HUES64 (cell line): ENCODE measurements at regions not wholly inside any gene's neighbourhood (a gene's known extent, or its start where the extent isn't known, plus 50 kb on each side); places are given as distances from the start of the nearest gene placed in this dataset.
"Not testable (repeated sequence)": the region's sequence is repeated elsewhere in the genome, so short reads cannot be mapped to it uniquely, and the experiment has no call there.

ENCODE experiments used
- H3K27ac ChIP-seq: 2 replicates; pipeline ENCODE4 v1.7.0; 2013; ENCODE audit warnings: low read depth, low read length, inconsistent platforms
- H3K27me3 ChIP-seq: 2 replicates; pipeline ENCODE4 v1.6.1; 2013; ENCODE audit warnings: mild to moderate bottlenecking, low read length; ENCODE audit not compliant: insufficient read depth
- H3K36me3 ChIP-seq: 2 replicates; pipeline ENCODE4 v1.6.1; 2013; ENCODE audit warnings: mild to moderate bottlenecking, low read length; ENCODE audit not compliant: insufficient read depth
- H3K4me1 ChIP-seq: 2 replicates; pipeline ENCODE4 v1.6.1; 2013; ENCODE audit warnings: mild to moderate bottlenecking, low read length, moderate library complexity; ENCODE audit not compliant: insufficient read depth
- H3K4me3 ChIP-seq: 2 replicates; pipeline ENCODE4 v1.5.1; 2013; ENCODE audit warnings: mild to moderate bottlenecking, low read length, moderate library complexity
- H3K9ac ChIP-seq: 2 replicates; pipeline ENCODE4 v1.6.1; 2013; ENCODE audit warnings: mild to moderate bottlenecking, low read depth, low read length
- H3K9me3 ChIP-seq: 2 replicates; pipeline ENCODE4 v1.6.1; 2013; ENCODE audit warnings: low read depth, low read length; ENCODE audit not compliant: insufficient read depth
- WGBS: fragments of 150-250, 120-280 bp; methylation state at CpG from one replicate; pipeline ENCODE4 v1.1.7; 2013; ENCODE audit warnings: missing lambda C conversion rate; 5-methylcytosine and 5-hydroxymethylcytosine counted together

DNA sequence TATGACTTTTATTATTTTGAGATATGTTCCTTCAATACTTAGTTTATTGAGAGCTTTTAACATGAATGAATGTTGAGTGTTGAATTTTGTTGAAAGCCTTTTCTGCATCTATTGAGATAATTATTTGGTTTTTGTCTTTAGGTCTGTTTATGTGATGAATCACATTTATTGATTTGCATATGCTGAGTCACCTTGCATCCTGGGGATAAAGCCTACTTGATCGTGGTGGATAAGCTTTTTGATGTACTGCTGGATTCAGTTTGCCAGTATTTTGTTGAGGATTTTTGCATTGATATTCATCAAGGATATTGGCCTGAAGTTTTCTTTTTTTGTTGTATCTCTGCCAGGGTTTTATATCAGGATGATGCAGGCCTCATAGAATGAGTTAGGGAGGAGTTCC lies 106.5 kb upstream of the DAZL start:
- 90% methylated on average over 1 of the region's 1 CpG for WGBS

DNA sequence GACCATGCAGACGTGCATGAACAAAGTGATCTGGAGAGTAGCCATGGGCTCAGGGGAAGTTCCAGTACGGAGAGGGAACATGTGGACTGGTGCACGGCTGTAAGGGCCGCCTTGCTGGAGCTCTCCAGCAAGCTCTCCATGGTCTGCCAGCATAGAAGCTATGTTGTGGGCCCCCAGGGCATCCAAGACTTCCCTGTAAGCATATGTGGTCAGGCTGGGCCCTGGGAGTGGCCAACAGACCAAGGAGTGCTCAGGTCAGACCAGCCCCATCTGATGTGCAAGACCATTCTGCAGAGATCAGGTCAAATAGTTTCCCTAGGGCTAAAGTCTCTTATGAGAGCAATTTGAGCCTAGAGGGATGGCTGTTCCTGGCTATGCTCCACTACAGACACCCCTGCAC lies 110.1 kb upstream of the DAZL start:
- Histone ChIP-seq H3K27me3 (no peaks in the 10 kb centered on the region), H3K27ac (no peak overlapping the region), H3K9me3 (peaks cover 7% of the 10 kb centered on the region; the same call in 1 of the 2 replicates), H3K9ac (no peak overlapping the region), H3K4me3 (no peak overlapping the region), H3K36me3 (no peaks in the 10 kb centered on the region), H3K4me1 (no peaks in the 10 kb centered on the region)
- 97% methylated on average over 4 of the region's 4 CpGs for WGBS

More for the DNA sequence above, 106.5 kb upstream of the DAZL start:
- not testable (repeated sequence) for H3K9ac ChIP-seq, H3K9me3 ChIP-seq, H3K4me3 ChIP-seq, H3K27ac ChIP-seq, H3K36me3 ChIP-seq, H3K27me3 ChIP-seq, H3K4me1 ChIP-seq

DNA sequence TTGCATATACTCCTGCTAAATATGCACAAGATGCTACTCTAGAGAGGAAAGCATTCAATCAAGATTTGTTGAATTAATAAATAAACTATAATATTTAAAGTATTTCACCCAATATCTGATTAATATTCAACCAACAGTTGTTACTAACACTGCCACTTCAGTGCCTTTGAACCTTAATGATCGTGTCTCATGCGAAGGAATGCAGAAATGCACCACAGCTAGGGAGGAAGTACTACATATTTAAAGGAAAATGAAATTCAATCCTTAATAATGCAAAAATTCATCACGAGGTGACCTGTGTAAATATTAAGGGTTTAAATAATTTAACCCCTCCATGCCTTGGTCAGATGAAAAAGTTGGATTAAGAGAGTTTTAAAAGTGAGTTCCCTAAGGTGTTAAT lies 114.2 kb upstream of the DAZL start:
- no peaks in the 10 kb centered on the region for H3K9me3 ChIP-seq
- H3K27me3 ChIP-seq, result no peaks in the 10 kb centered on the region
- WGBS, result 100% methylated on average over 3 of the region's 3 CpGs
- H3K9ac ChIP-seq, result no peak overlapping the region
- H3K36me3 ChIP-seq, result no peaks in the 10 kb centered on the region
- H3K4me3 ChIP-seq, result no peak overlapping the region
- H3K27ac ChIP-seq, result no peak overlapping the region
- H3K4me1 ChIP-seq, result 0 out of 2 replicates have a peak, but pooled peaks cover 3% of the 10 kb centered on the region

DNA sequence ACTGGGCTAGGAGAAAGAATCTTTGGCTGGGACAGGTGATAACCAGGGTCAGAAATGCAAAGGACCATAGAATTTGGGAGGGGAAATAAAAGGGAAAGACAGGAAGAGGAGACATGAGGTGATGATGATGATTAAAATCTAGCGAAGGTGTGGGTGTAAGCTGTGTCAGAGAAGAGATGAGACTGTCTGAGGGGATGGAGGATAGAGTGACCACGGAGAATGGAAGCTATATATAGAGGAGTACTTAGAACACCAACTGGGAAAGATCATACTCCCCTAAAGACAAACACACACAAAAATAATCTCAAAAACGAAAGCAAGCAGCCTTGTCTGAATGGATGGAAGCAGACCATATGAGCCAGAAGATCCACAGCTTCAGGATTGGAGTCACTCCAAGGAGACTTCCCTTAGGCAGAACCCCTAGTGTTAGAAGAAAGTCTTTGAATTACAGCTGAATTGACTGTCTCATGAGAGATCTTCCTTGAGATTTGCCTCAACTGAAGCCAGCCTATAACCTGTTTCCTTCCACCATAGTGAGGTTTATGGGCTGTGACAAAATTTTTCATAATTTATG lies 115.2 kb upstream of the DAZL start:
- H3K9me3 ChIP-seq, result no peaks in the 10 kb centered on the region

DNA sequence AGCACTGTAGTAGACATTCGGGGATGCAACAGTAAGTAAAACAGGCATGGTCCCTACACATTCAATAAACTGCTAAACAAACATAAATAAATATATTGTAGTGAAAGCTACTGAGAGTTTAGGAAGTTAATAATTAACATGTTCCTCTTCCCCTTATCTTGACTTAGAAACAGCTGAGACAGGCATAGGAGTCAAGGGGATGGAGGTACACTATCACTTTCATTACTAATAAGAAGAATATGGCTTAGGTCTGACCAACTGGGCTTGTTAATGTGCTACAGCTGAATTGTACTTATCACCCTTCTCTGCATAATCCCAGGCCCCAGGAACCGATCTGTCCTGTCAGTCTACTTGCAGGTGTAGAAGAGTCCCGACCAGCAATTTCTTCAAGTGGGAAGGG lies 116.3 kb upstream of the DAZL start:
- no peak overlapping the region for H3K9ac ChIP-seq
- H3K9me3 ChIP-seq, result peaks cover 10% of the 10 kb centered on the region
- WGBS, result 95% methylated on average over 2 of the region's 3 CpGs
- peaks cover 3% of the 10 kb centered on the region; the same call in 1 of the 2 replicates for H3K4me1 ChIP-seq
- H3K27me3 ChIP-seq, result no peaks in the 10 kb centered on the region
- H3K4me3 ChIP-seq, result no peak overlapping the region
- H3K27ac ChIP-seq, result no peak overlapping the region
- peaks cover 2% of the 10 kb centered on the region; the same call in 1 of the 2 replicates for H3K36me3 ChIP-seq

More for the DNA sequence above, 115.2 kb upstream of the DAZL start:
- Histone ChIP-seq H3K27ac (no peak overlapping the region), H3K4me1 (peaks cover 3% of the 10 kb centered on the region; the same call in 1 of the 2 replicates), H3K36me3 (no peaks in the 10 kb centered on the region), H3K9ac (no peak overlapping the region), H3K27me3 (no peaks in the 10 kb centered on the region), H3K4me3 (no peak overlapping the region)
- WGBS, result 89% methylated on average over 2 of the region's 3 CpGs

DNA sequence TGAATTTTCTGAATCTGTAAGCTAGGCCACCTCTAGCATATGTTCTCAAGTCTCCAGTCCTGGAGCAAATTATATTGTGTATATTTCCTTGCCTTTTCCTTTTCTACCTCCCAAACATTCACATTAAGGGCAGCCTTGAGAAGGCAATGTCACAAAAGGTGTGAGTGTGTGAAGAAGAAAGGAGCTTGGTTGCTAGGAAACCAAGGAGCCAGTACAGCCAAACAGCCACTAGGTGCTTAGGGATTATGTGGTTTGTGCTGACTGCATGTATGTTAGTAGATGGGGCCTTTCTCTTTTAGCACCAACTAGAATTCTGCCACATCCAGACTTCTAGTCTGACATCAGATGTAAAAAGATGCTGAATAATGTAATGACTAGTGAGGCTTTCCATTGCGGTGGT lies 118.8 kb upstream of the DAZL start:
- Histone ChIP-seq H3K9me3 (peaks cover 16% of the 10 kb centered on the region), H3K4me1 (peaks cover 3% of the 10 kb centered on the region; the same call in 1 of the 2 replicates), H3K27ac (no peak overlapping the region), H3K36me3 (peaks cover 3% of the 10 kb centered on the region; the same call in 1 of the 2 replicates), H3K4me3 (no peak overlapping the region), H3K9ac (no peak overlapping the region), H3K27me3 (no peaks in the 10 kb centered on the region)
- 50% methylated on average over 1 of the region's 1 CpG for WGBS

DNA sequence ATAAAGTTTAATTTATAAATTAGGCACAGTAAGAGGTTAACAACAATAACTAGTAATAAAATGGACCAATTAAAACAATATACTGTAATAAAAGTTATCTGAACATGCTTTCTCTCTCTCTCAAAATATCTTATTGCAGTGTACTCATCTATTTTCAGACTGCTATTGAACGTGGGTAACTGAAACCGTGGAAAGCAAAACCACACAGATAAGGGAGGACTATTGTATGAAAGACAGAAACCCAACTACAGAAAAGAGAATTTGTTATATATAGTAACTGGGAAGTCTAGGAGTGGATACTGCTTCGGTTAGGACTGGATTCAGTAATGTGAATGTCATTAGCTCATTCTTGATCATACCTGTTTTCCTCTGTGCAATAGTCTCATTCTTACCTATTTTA lies 119.3 kb upstream of the DAZL start:
- Histone ChIP-seq H3K27me3 (no peaks in the 10 kb centered on the region), H3K4me3 (no peak overlapping the region), H3K4me1 (peaks cover 3% of the 10 kb centered on the region; the same call in 1 of the 2 replicates), H3K9me3 (peaks cover 16% of the 10 kb centered on the region), H3K36me3 (peaks cover 3% of the 10 kb centered on the region; the same call in 1 of the 2 replicates), H3K9ac (no peak overlapping the region), H3K27ac (no peak overlapping the region)
- WGBS, result 80% methylated on average over 3 of the region's 3 CpGs

DNA sequence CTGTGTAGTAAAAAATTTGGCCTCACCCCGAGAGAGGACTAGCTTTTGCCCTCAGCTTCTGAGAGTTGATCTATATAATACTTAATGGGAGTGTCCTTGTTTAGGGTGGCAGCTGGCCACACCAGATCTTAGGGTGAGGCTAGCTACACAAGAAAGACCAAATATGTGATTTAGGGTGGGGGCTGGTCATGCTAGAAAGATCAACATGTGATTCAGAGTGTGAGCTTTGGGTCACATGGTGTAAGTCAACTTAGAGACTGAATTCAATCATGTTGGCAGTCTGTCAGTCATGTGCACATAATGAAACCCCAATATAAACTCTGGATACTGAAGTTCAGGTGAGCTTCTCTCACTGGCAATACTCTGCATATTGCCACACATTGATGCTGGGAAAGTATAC lies 120.7 kb upstream of the DAZL start:
- Histone ChIP-seq H3K27ac (no peak overlapping the region), H3K9ac (no peak overlapping the region), H3K9me3 (peaks cover 16% of the 10 kb centered on the region), H3K4me3 (no peak overlapping the region), H3K27me3 (no peaks in the 10 kb centered on the region), H3K4me1 (peaks cover 3% of the 10 kb centered on the region; the same call in 1 of the 2 replicates), H3K36me3 (peaks cover 3% of the 10 kb centered on the region; the same call in 1 of the 2 replicates)
- WGBS, result 94% methylated on average over 1 of the region's 1 CpG

DNA sequence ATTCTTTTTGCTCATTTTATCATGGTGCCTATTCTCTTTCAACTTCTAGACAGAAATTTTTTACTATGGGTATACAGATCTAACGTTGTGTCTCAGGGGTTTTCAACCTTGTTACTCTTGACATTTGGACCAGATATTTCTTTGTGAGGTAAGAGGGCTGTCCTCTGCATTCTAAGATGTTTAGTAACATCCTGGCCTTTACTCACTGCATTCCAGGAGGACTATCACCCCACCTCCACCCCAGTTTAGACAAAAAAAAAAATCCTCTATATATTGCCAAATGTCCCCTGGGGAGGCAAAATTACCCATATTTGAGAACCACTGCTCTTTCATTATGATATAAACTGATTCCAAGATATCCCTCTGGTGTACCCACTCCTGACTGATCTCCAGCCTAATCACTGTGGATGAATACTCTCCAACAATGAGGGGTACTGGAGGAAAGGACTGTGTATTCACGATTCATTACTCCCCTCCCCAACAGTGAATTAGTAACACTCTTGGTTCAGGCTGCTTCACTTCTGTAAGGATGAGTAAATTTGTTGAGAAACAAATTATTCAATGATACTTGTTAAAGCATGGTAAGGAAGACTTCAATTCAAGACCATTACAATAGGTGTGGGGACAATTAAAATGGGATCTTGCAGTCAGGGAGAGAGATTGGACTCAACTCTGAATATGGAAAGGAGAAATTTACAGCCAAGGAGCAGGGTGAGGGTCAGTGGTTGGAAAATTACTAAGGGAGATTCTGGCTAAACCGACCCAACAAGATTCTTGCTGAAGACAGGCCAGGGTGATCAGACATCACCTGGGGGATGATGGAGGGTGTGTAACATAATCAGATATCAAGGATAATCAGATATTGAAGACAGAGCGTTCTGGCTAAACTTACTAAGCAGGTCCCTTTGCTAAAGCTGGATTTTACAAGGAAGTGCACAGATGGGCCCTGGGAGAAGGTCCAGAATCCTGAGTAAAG lies 123.8 kb upstream of the DAZL start:
- H3K9ac ChIP-seq, result no peak overlapping the region
- 93% methylated on average over 2 of the region's 4 CpGs for WGBS
- H3K27ac ChIP-seq, result no peak overlapping the region
- H3K9me3 ChIP-seq, result peaks cover 20% of the 10 kb centered on the region
- peaks cover 3% of the 10 kb centered on the region; the same call in 1 of the 2 replicates for H3K36me3 ChIP-seq
- no peak overlapping the region for H3K4me3 ChIP-seq
- no peaks in the 10 kb centered on the region; the same call in 1 of the 2 replicates for H3K4me1 ChIP-seq
- H3K27me3 ChIP-seq, result no peaks in the 10 kb centered on the region

DNA sequence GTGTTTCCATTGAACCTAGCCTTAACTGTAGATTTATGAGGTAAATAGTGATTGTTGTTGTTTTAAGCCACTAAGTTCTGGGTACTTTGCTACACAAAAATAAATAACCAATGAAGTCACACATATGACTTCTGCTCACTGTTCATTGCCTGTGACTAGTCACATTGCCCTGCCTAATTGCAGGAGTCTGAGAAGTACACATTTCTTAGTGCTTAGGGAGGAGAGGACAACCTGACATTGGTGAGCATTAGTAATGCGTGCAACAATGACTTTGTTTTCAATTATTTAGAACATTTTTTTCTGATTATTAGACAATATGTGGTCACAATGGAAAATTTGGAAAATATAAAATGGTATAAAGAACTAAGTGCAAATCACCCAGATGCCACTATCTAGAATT lies 133.2 kb upstream of the DAZL start:
- Histone ChIP-seq H3K9ac (no peak overlapping the region), H3K9me3 (peaks cover 5% of the 10 kb centered on the region), H3K27ac (no peak overlapping the region), H3K4me3 (no peak overlapping the region), H3K4me1 (no peaks in the 10 kb centered on the region; the same call in 1 of the 2 replicates), H3K27me3 (no peaks in the 10 kb centered on the region), H3K36me3 (no peaks in the 10 kb centered on the region)
- 85% methylated on average over 1 of the region's 1 CpG for WGBS

DNA sequence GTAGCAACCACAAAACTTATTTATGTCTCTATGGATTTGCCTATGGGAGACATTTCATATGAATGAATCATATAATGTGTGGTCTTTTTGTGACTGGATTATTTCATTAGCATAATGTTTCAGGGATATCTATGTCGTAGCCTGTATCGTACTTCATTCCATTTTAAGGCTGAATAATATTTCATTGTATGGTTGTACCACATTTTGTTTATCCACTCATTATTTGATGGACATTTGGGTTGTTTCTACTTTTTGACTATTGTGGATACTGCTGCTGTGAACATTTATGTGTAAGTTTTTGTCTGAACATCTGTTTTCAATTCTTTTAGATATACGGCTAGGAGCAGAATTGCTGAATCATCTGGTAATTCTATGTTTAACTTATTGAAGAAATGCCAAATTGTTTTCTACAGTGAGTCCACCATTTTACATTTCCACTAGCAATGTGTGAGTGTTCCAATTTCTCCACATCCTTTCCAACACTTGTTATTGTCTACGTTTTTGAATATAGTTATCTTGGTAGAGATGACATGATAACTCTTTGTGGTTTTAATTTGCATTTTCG lies 134.4 kb upstream of the DAZL start:
- Histone ChIP-seq H3K9ac (no peak overlapping the region), H3K36me3 (no peaks in the 10 kb centered on the region), H3K27me3 (no peaks in the 10 kb centered on the region), H3K4me3 (no peak overlapping the region), H3K27ac (no peak overlapping the region), H3K9me3 (peaks cover 11% of the 10 kb centered on the region), H3K4me1 (no peaks in the 10 kb centered on the region; the same call in 1 of the 2 replicates)
- 93% methylated on average over 3 of the region's 5 CpGs for WGBS
